CD4-positive, CD25-positive, alpha-beta regulatory T cell (primary cell): ENCODE measurements at regions not wholly inside any gene's neighbourhood (a gene's known extent, or its start where the extent isn't known, plus 50 kb on each side); places are given as distances from the start of the nearest gene placed in this dataset.

Experiments
- ATAC-seq, 2 donors: fragments of 150-1000 bp; cut with Tn5 transposase; one replicate each; pipeline ENCODE4 v1.10.0; 2021; ENCODE audit warnings: low read depth in 2 of 2, moderate number of reproducible peaks in 2 of 2, moderate library complexity in 1 of 2
- DNase-seq, 3 donors: peaks; one replicate each; pipeline versions ENCODE4 v3.0.0 to v3.0.0-alpha.2; 2012 to 2022; ENCODE audit warnings: mixed read lengths in 1 of 3
- H3K27ac ChIP-seq: one replicate; pipeline ENCODE4 v1.7.0; 2013; ENCODE audit warnings: mild to moderate bottlenecking, low read length; ENCODE audit not compliant: insufficient read depth, poor library complexity, severe bottlenecking
- H3K27me3 ChIP-seq: one replicate; pipeline ENCODE4 v1.7.0; 2013; ENCODE audit warnings: low read length; ENCODE audit not compliant: control insufficient read depth, insufficient read depth
- H3K36me3 ChIP-seq: one replicate; pipeline ENCODE4 v1.7.0; 2013; ENCODE audit warnings: mild to moderate bottlenecking, low read length, moderate library complexity; ENCODE audit not compliant: control insufficient read depth, insufficient read depth
- H3K4me1 ChIP-seq: 2 replicates; pipeline ENCODE4 v1.7.0; 2013; ENCODE audit warnings: mild to moderate bottlenecking, low read length; ENCODE audit not compliant: insufficient read depth, control insufficient read depth, poor library complexity, severe bottlenecking
- H3K4me3 ChIP-seq: one replicate; pipeline ENCODE4 v1.7.0; 2013; ENCODE audit warnings: low read depth, mild to moderate bottlenecking, low read length, moderate library complexity
- H3K9me3 ChIP-seq, 2 experiments: 1 replicate in 1 of 2; 2 replicates in 1 of 2; pipeline ENCODE4 v1.7.0; 2013; ENCODE audit warnings: low read length in 2 of 2, mild to moderate bottlenecking in 1 of 2, moderate library complexity in 1 of 2; ENCODE audit not compliant: control insufficient read depth in 2 of 2
- H3K27ac Mint-ChIP-seq, 3 donors: one replicate each; pipeline ENCODE4 v1.8.0; 2020 to 2022; ENCODE audit warnings: mild to moderate bottlenecking in 3 of 3, mixed read lengths in 3 of 3, moderate library complexity in 2 of 3
- H3K27me3 Mint-ChIP-seq: one replicate; pipeline ENCODE4 v1.8.0; 2022; ENCODE audit warnings: mild to moderate bottlenecking, mixed read lengths
- H3K36me3 Mint-ChIP-seq: one replicate; pipeline ENCODE4 v1.8.0; 2020; ENCODE audit warnings: mixed read lengths
- H3K4me1 Mint-ChIP-seq, 4 donors: one replicate each; pipeline ENCODE4 v1.8.0; 2020 to 2022; ENCODE audit warnings: mixed read lengths in 4 of 4, mild to moderate bottlenecking in 1 of 4
- H3K4me3 Mint-ChIP-seq, 4 donors: one replicate each; pipeline ENCODE4 v1.8.0; 2020 to 2022; ENCODE audit warnings: mild to moderate bottlenecking in 4 of 4, mixed read lengths in 4 of 4, moderate library complexity in 3 of 4
- H3K9me3 Mint-ChIP-seq, 7 donors: one replicate each; pipeline ENCODE4 v1.8.0; 2020 to 2022; ENCODE audit warnings: mixed read lengths in 7 of 7, mild to moderate bottlenecking in 3 of 7, moderate library complexity in 2 of 7

DNA sequence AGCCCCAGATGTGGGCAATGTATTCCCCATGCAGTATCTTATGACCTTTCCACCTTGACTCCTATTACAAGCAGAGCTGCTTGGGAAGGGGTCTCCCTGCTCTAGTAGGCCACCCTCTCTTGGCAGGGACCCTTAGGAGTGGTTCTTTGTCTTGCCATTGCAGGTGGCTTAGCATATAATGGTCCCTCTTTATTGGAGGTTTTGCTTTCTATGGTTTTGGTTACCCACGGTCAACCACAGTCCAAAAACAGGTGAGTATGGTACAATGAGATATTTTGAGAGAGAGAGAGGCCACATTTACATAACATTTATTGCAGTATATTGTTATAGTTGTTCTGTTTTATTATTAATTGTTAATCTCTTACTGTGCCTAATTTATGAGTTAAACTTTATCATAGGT lies 472.8 kb upstream of the ASIC2 start:
- H3K36me3 Mint-ChIP-seq, result no peaks in the 10 kb centered on the region
- no peaks in the 10 kb centered on the region for H3K27me3 ChIP-seq
- H3K27ac Mint-ChIP-seq, result no peak overlapping the region
- no peaks in the 10 kb centered on the region for H3K9me3 ChIP-seq
- DNase-seq (no peak), ATAC-seq (no peak)
- no peaks in the 10 kb centered on the region for H3K4me1 ChIP-seq
- no peaks in the 10 kb centered on the region for H3K4me1 Mint-ChIP-seq
- H3K36me3 ChIP-seq, result no peaks in the 10 kb centered on the region
- H3K4me3 ChIP-seq, result no peak overlapping the region
- H3K27me3 Mint-ChIP-seq, result peaks cover 4% of the 10 kb centered on the region
- H3K27ac ChIP-seq, result no peak overlapping the region
- no peak overlapping the region for H3K4me3 Mint-ChIP-seq
- no peaks in the 10 kb centered on the region for H3K9me3 Mint-ChIP-seq

DNA sequence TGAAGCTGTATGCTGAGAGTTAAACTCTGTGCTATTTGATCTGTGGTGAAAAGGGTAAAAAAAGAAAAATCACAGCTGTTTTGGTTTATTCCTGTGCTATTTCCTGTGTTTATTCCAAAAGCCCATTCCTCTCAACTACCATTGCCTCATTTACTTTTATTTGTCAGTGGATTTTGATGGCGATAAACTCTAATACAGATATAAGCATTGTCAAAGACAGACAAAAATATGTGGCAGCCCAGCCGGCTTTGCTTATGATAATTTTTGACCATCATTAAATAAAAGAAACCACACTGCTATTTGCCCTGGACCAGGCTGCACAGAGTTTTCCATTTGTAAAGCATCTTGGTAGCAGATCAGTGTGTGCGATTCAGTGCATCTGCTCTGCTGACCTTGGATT lies 473.6 kb upstream of the ASIC2 start:
- Mint-ChIP-seq H3K4me3 (no peak overlapping the region), H3K27ac (no peak overlapping the region), H3K9me3 (no peaks in the 10 kb centered on the region), H3K4me1 (no peaks in the 10 kb centered on the region), H3K36me3 (no peaks in the 10 kb centered on the region), H3K27me3 (peaks cover 4% of the 10 kb centered on the region)
- no peak for DNase-seq
- no peaks in the 10 kb centered on the region for H3K27me3 ChIP-seq
- no peaks in the 10 kb centered on the region for H3K36me3 ChIP-seq
- H3K27ac ChIP-seq, result no peak overlapping the region
- H3K4me3 ChIP-seq, result no peak overlapping the region
- no peaks in the 10 kb centered on the region for H3K9me3 ChIP-seq
- no peak for ATAC-seq
- H3K4me1 ChIP-seq, result no peaks in the 10 kb centered on the region

DNA sequence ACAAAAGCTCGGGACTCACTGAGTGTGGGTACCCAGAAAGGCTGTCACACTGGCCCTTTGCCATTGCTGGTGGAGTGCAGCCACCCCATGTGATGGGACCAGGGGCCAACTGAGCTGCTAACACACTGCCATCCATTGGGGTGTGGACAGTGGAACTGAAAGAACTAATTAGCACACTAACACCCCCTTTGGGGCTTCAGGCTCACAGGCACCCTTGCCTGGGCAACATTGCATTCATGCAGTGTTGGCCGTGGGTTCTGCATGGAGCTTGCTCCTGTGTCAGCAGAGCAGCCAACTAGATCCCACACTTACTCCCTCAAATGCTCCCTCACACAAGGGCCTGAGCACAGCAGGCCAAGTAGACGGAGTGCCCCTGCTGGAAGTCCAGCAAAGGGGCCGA lies 476.0 kb upstream of the ASIC2 start:
- Histone ChIP-seq H3K27me3 (no peaks in the 10 kb centered on the region), H3K9me3 (no peaks in the 10 kb centered on the region), H3K4me1 (no peaks in the 10 kb centered on the region), H3K4me3 (no peak overlapping the region), H3K36me3 (no peaks in the 10 kb centered on the region), H3K27ac (no peak overlapping the region)
- H3K4me1 Mint-ChIP-seq, result no peaks in the 10 kb centered on the region
- DNase-seq (no peak), ATAC-seq (no peak)
- H3K27me3 Mint-ChIP-seq, result peaks cover 4% of the 10 kb centered on the region
- H3K4me3 Mint-ChIP-seq, result no peak overlapping the region
- no peaks in the 10 kb centered on the region for H3K36me3 Mint-ChIP-seq
- H3K27ac Mint-ChIP-seq, result no peak overlapping the region
- H3K9me3 Mint-ChIP-seq, result no peaks in the 10 kb centered on the region

DNA sequence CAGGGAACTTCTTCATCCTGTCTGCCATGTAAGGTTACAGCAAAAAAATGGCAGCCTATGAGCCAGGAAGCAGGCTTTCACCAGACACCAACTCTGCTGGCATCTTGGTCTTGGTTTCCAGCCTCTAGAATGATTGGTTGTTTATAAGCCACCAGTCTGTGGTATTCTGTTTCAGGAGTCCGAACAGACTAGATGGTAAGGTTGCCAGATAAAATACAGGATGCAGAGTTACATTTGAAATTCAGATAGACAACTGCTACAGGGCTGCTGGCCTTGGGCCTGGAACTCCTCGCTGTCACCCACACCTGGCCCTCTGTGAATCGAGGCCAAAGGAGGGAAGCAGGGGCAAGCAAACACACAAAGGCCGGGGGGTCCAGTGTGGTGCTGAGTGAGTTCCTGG lies 478.8 kb upstream of the CCL2 start:
- H3K4me3 ChIP-seq, result no peak overlapping the region
- H3K4me3 Mint-ChIP-seq, result no peak overlapping the region
- no peaks in the 10 kb centered on the region for H3K36me3 ChIP-seq
- H3K9me3 ChIP-seq, result no peaks in the 10 kb centered on the region
- H3K27me3 ChIP-seq, result no peaks in the 10 kb centered on the region
- DNase-seq, result no peak
- no peaks in the 10 kb centered on the region for H3K36me3 Mint-ChIP-seq
- peaks cover 0 to 6% (median 0%) of the 10 kb centered on the region in 4 donors for H3K4me1 Mint-ChIP-seq
- no peak for ATAC-seq
- no peak overlapping the region for H3K27ac ChIP-seq
- H3K4me1 ChIP-seq, result no peaks in the 10 kb centered on the region
- no peaks in the 10 kb centered on the region for H3K9me3 Mint-ChIP-seq
- no peak overlapping the region for H3K27ac Mint-ChIP-seq
- peaks cover 15% of the 10 kb centered on the region for H3K27me3 Mint-ChIP-seq

DNA sequence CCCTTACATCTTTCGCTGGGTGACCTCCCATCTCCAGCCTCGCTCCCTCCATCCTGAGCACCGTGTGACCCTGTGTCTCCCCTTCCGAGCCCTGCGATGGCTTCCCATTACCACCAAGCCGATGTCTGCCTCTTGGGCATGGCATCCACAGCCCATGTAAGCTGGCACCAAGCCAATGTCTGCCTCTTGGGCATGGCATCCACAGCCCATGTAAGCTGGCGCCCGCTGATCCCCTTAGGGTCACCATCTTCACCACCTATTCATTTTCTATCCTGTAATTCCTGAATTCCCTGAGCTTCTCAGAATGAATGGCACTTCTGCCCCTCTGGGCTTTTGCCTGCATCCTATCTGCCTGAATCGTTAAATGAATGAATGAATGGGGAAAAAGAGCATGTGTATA lies 478.2 kb upstream of the CCL2 start:
- Mint-ChIP-seq H3K36me3 (no peaks in the 10 kb centered on the region), H3K4me3 (no peak overlapping the region), H3K27ac (no peak overlapping the region), H3K27me3 (peaks cover 21% of the 10 kb centered on the region), H3K9me3 (no peaks in the 10 kb centered on the region), H3K4me1 (peaks cover 0 to 6% (median 0%) of the 10 kb centered on the region in 4 donors)
- H3K4me1 ChIP-seq, result no peaks in the 10 kb centered on the region
- no peaks in the 10 kb centered on the region for H3K9me3 ChIP-seq
- H3K27me3 ChIP-seq, result no peaks in the 10 kb centered on the region
- no peaks in the 10 kb centered on the region for H3K36me3 ChIP-seq
- H3K4me3 ChIP-seq, result no peak overlapping the region
- DNase-seq, result no peak
- ATAC-seq, result no peak
- no peak overlapping the region for H3K27ac ChIP-seq

DNA sequence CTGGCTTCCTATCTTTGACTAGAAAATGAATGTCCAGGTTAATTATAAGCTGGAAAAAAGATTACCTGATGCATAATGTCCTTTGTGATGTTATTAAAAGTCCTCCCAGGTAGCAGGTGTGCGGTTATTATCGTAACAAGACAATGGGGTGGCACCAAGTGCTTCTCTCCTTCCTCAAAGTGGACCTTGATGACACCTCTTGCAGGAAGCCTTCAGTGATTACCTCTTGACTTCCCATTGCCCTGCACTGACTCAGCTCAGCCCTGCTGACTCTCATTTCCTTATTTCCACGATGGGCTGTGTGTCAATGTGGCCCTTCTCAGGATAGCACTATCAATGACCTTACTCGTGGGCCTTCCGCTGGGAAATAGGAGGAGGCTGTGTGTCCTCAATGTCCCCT lies 477.4 kb upstream of the CCL2 start:
- no peak for DNase-seq
- no peak overlapping the region for H3K27ac ChIP-seq
- H3K4me1 ChIP-seq, result no peaks in the 10 kb centered on the region
- Mint-ChIP-seq H3K27ac (no peak overlapping the region), H3K36me3 (no peaks in the 10 kb centered on the region), H3K4me1 (peaks cover 0 to 6% (median 0%) of the 10 kb centered on the region in 4 donors), H3K27me3 (peaks cover 21% of the 10 kb centered on the region), H3K9me3 (no peaks in the 10 kb centered on the region), H3K4me3 (no peak overlapping the region)
- H3K36me3 ChIP-seq, result no peaks in the 10 kb centered on the region
- H3K4me3 ChIP-seq, result no peak overlapping the region
- ATAC-seq, result no peak
- H3K27me3 ChIP-seq, result no peaks in the 10 kb centered on the region
- H3K9me3 ChIP-seq, result no peaks in the 10 kb centered on the region

DNA sequence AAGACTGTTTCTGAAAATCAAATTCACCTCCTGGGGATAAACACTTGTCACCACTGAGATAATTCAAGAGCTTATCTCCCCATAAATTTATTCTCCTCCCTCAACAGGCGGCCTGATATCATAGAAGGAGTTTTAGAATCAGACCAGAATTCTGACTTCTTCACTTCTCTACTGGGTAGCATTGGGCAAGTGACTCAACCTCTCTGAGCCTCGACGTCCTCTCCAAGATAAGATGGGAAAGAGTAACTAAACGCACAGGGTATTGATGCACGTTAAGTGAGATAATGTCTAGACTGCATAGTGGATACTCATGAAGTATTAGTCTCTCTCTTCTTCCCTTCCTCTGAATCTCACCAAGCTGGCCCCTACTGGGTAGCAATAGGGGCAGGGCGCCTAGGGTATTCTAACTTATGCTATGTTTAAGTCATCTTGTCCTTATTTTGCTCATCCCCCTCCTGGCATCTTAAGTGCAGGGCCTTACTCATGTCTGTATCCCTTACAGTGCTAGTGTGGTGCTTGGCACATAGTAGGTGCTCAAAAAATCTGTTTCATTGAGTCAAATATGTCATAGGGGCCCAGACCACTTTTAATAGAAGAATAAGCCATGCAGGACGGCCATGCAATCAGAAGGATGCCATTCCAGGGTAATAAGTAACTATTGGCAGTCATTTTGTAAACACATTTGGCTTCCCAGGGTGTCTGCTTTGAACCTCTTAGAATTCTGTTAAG lies 476.4 kb upstream of the CCL2 start:
- H3K27ac Mint-ChIP-seq, result no peak overlapping the region
- no peak for ATAC-seq
- H3K27me3 Mint-ChIP-seq, result peaks cover 21% of the 10 kb centered on the region
- DNase-seq, result no peak
- H3K36me3 ChIP-seq, result no peaks in the 10 kb centered on the region
- H3K4me3 Mint-ChIP-seq, result no peak overlapping the region
- H3K4me1 ChIP-seq, result no peaks in the 10 kb centered on the region
- H3K27me3 ChIP-seq, result no peaks in the 10 kb centered on the region
- no peaks in the 10 kb centered on the region for H3K36me3 Mint-ChIP-seq
- H3K4me1 Mint-ChIP-seq, result peaks cover 0 to 6% (median 0%) of the 10 kb centered on the region in 4 donors
- H3K9me3 Mint-ChIP-seq, result no peaks in the 10 kb centered on the region
- H3K4me3 ChIP-seq, result no peak overlapping the region
- no peak overlapping the region for H3K27ac ChIP-seq
- H3K9me3 ChIP-seq, result no peaks in the 10 kb centered on the region

DNA sequence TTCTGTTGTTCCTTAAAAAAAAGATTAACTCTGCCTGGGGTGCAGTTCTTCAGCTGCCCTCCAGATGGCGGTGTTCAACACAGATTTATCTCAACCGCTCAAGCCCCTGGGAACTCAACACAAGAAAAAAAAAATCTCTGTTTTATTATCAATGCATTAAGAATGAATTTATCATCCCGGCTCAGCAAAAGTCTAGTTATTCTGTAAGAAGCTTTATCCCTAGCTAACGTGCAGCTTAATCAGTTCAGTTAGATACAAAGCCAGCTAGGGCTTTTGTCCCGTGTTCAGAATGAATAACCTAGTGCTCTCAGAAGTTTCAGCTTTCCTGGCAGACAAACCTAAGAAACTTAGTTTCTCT lies 475.9 kb upstream of the CCL2 start:
- Mint-ChIP-seq H3K9me3 (no peaks in the 10 kb centered on the region), H3K27me3 (peaks cover 21% of the 10 kb centered on the region), H3K27ac (no peak overlapping the region), H3K4me1 (peaks cover 0 to 6% (median 0%) of the 10 kb centered on the region in 4 donors), H3K4me3 (no peak overlapping the region), H3K36me3 (no peaks in the 10 kb centered on the region)
- Histone ChIP-seq H3K36me3 (no peaks in the 10 kb centered on the region), H3K27me3 (no peaks in the 10 kb centered on the region), H3K27ac (no peak overlapping the region), H3K4me1 (no peaks in the 10 kb centered on the region), H3K9me3 (no peaks in the 10 kb centered on the region), H3K4me3 (no peak overlapping the region)
- no peak for ATAC-seq
- DNase-seq, result peak in 2 of 3 donors; percentile 11 to 55
